Peyer's patch (tissue), 4 donors: ENCODE measurements at regions not wholly inside any gene's neighbourhood (a gene's known extent, or its start where the extent isn't known, plus 50 kb on each side); places are given as distances from the start of the nearest gene placed in this dataset.

Experiments used
- CTCF ChIP-seq, 6 experiments: fragments of 450-650 bp in 4 of 6; fragments of 200-600 bp in 2 of 6; sonication (generic) in 1 of 6; IDR thresholded peaks; one replicate each; pipeline ENCODE4 v1.5.1; 2017 to 2019; ENCODE audit warnings: antibody characterized with exemption in 6 of 6, mild to moderate bottlenecking in 3 of 6, moderate library complexity in 1 of 6
- POLR2A ChIP-seq, 2 donors: fragments of 450-650 bp; IDR thresholded peaks; one replicate each; pipeline ENCODE4 v1.5.1; 2017; ENCODE audit warnings: antibody characterized with exemption in 2 of 2, mild to moderate bottlenecking in 2 of 2, moderate library complexity in 2 of 2

GRCh38 chr1:87744763-87745162 lies 416.1 kb downstream of the LMO4 start:
- TF ChIP-seq POLR2A (IDR thresholded peaks at IDR 0.05) (no peak), CTCF (IDR thresholded peaks at IDR 0.05) (no peak)
